ENCODE measurements at regions not wholly inside any gene's neighbourhood (a gene's known extent, or its start where the extent isn't known, plus 50 kb on each side); places are given as distances from the start of the nearest gene placed in this dataset.

- Histone ChIP-seq H3K4me3 (replicated peaks in 1 of 3; ENCODE audit: insufficient read depth in 1 of 3, low read depth in 1 of 3, low read length in 3 of 3) (no peak overlapping the region), H3K27me3 (ENCODE audit: control insufficient read depth in 2 of 2, insufficient read depth in 2 of 2, low read length in 2 of 2) (no peaks in the 10 kb centered on the region), H3K4me1 (ENCODE audit: control insufficient read depth, extremely low read depth, insufficient read depth, low read length) (no peaks in the 10 kb centered on the region), H3K27ac (ENCODE audit: insufficient read depth, low read depth, low read length) (no peak overlapping the region), H3K36me3 (ENCODE audit: control insufficient read depth in 2 of 2, extremely low read depth in 1 of 2, insufficient read depth in 2 of 2, low read length in 2 of 2) (no peaks in the 10 kb centered on the region), H3K9me1 (replicated peaks; ENCODE audit: control insufficient read depth, extremely low read depth, insufficient read depth, low read length) (no peaks in the 10 kb centered on the region), H3K9me3 (replicated peaks; ENCODE audit: control insufficient read depth, insufficient read depth, low read length) (peaks cover 4% of the 10 kb centered on the region), H3K4me2 (ENCODE audit: insufficient read depth, low read length) (no peak overlapping the region), H2AFZ (ENCODE audit: low read depth, low read length) (no peak overlapping the region), H3K9ac (replicated peaks; ENCODE audit: extremely low read depth, insufficient read depth, low read length) (no peak overlapping the region), H3K79me2 (ENCODE audit: control insufficient read depth, insufficient read depth, low read length) (no peaks in the 10 kb centered on the region), H4K20me1 (replicated peaks; ENCODE audit: control insufficient read depth, extremely low read depth, insufficient read depth, low read length) (no peaks in the 10 kb centered on the region)
- CTCF ChIA-PET = no interaction called here
- BruUV-seq (replicated peaks) = no TSS peak
- dilution Hi-C loops (cut with MboI; ENCODE audit: extremely low pct_ligation_motif_present, low sequenced_read_pairs) = no loop called here
- intact Hi-C loops (cut with micrococcal nuclease) = no loop called here
- DNase-seq (ENCODE audit: low read depth, low spot score) = no peak
- no peak for FAIRE-seq
- TF ChIP-seq POLR2AphosphoS5 (IDR thresholded peaks at IDR 0.05; ENCODE audit: insufficient read depth, low read depth, low read length) = no peak
- TF ChIP-seq MYC (IDR thresholded peaks at IDR 0.05; ENCODE audit: low read depth, low read length) = no peak
- no peak for TF ChIP-seq GATA2 (IDR thresholded peaks at IDR 0.05; ENCODE audit: insufficient read depth, insufficient read length, low read depth, low read length)
- no peak for TF ChIP-seq FOS (IDR thresholded peaks at IDR 0.05; ENCODE audit: borderline replicate concordance, insufficient read depth, low read length)
- TF ChIP-seq JUN (IDR thresholded peaks at IDR 0.05; ENCODE audit: borderline replicate concordance, insufficient read depth, insufficient read length, low read depth) = no peak
- no peak for TF ChIP-seq CTCF (IDR thresholded peaks at IDR 0.05; ENCODE audit: extremely low read depth in 1 of 2, insufficient read depth in 1 of 2, low read depth in 1 of 2, low read length in 2 of 2)
- TF ChIP-seq POLR2A (IDR thresholded peaks at IDR 0.05; ENCODE audit: low read depth, low read length) = no peak
- no peak for TF ChIP-seq EZH2 (IDR thresholded peaks at IDR 0.05; ENCODE audit: borderline replicate concordance, low read depth, low read length, severe bottlenecking)
- no peak for TF ChIP-seq MAX (IDR thresholded peaks at IDR 0.05; ENCODE audit: insufficient read depth, insufficient read length)
- POLR2A ChIA-PET = no interaction called here
Observed at GRCh38 chr6:66993272-66993671, 1286.2 kb upstream of the EYS start.

Measured in endothelial cell of umbilical vein (primary cell).